HK-2 (cell line): ENCODE measurements at regions not wholly inside any gene's neighbourhood (a gene's known extent, or its start where the extent isn't known, plus 50 kb on each side); places are given as distances from the start of the nearest gene placed in this dataset.

Experiments used
- DNase-seq: peaks from one replicate; pipeline ENCODE4 v3.0.0-alpha.2; 2018; ENCODE audit not compliant: unreplicated experiment

GRCh38 chr17:77306790-77307478 lies 166.2 kb downstream of the SEC14L1 start:
- DNase-seq, result no peak

- DNase-seq, result no peak
These were observed 166.9 kb downstream of the SEC14L1 start for GRCh38 chr17:77307479-77308198.

- DNase-seq, result peak; percentile 58
These were observed 168.3 kb downstream of the SEC14L1 start for GRCh38 chr17:77308861-77309726.

GRCh38 chr17:77310336-77310735 lies 169.6 kb downstream of the SEC14L1 start:
- DNase-seq, result no peak

- DNase-seq, result no peak
These were observed 170.7 kb downstream of the SEC14L1 start for GRCh38 chr17:77311371-77311981.

GRCh38 chr17:77312061-77312701 lies 171.4 kb downstream of the SEC14L1 start:
- no peak for DNase-seq

- no peak for DNase-seq
These were observed 172.2 kb downstream of the SEC14L1 start for GRCh38 chr17:77312786-77313599.

GRCh38 chr17:77313831-77314230 lies 173.1 kb downstream of the SEC14L1 start:
- DNase-seq, result no peak

GRCh38 chr17:77314601-77315000 lies 173.8 kb downstream of the SEC14L1 start:
- no peak for DNase-seq

- no peak for DNase-seq
These were observed 174.2 kb downstream of the SEC14L1 start for GRCh38 chr17:77315010-77315409.

- peak; percentile 34 for DNase-seq
These were observed 174.9 kb downstream of the SEC14L1 start for GRCh38 chr17:77315551-77316190.

GRCh38 chr17:77316191-77316641 lies 175.4 kb downstream of the SEC14L1 start:
- DNase-seq, result peak; percentile 80

- no peak for DNase-seq
These were observed 175.9 kb downstream of the SEC14L1 start for GRCh38 chr17:77316651-77317050.

- DNase-seq, result no peak
These were observed 176.5 kb downstream of the SEC14L1 start for GRCh38 chr17:77317091-77317750.

GRCh38 chr17:77318021-77318420 lies 177.3 kb downstream of the SEC14L1 start:
- DNase-seq, result no peak

GRCh38 chr17:77318491-77319210 lies 177.9 kb downstream of the SEC14L1 start:
- DNase-seq, result no peak

GRCh38 chr17:77319211-77320043 lies 178.7 kb downstream of the SEC14L1 start:
- peak; percentile 89 for DNase-seq

GRCh38 chr17:77320044-77320440 lies 179.3 kb downstream of the SEC14L1 start:
- no peak for DNase-seq
